22Rv1 (cell line): ENCODE measurements at regions not wholly inside any gene's neighbourhood (a gene's known extent, or its start where the extent isn't known, plus 50 kb on each side); places are given as distances from the start of the nearest gene placed in this dataset.

Experiments
- ZFX ChIP-seq: fragments of 450-650 bp; IDR thresholded peaks from 2 replicates; pipeline ENCODE4 v1.6.1; 2017; ENCODE audit warnings: antibody characterized with exemption, borderline replicate concordance
- TF ChIP-seq, protein P1 (sequence below): fragments of 450-650 bp; IDR thresholded peaks from 2 replicates; pipeline ENCODE4 v1.5.1; 2017; ENCODE audit warnings: mild to moderate bottlenecking

DNA sequence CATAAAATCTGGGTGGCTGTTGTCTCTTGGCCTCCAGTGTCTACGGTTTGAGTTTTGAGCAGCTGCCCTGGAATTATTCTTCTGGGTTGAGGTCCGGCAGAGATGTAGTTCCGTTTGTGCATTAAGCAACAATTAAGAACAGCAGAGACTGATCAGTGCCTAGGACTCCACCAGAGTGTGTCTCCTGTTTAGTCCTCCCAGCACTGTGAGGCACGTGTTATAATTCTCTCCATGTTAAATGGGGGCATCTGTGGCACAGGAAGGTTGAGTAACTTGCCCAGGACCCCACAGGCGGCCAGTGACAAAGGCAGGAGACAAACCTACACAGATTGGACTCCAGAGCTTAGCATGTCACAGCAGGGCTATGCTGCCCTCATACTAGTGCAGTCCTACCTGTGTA, 225.1 kb downstream of the CBLN1 start:
- TF ChIP-seq, protein P1, sequence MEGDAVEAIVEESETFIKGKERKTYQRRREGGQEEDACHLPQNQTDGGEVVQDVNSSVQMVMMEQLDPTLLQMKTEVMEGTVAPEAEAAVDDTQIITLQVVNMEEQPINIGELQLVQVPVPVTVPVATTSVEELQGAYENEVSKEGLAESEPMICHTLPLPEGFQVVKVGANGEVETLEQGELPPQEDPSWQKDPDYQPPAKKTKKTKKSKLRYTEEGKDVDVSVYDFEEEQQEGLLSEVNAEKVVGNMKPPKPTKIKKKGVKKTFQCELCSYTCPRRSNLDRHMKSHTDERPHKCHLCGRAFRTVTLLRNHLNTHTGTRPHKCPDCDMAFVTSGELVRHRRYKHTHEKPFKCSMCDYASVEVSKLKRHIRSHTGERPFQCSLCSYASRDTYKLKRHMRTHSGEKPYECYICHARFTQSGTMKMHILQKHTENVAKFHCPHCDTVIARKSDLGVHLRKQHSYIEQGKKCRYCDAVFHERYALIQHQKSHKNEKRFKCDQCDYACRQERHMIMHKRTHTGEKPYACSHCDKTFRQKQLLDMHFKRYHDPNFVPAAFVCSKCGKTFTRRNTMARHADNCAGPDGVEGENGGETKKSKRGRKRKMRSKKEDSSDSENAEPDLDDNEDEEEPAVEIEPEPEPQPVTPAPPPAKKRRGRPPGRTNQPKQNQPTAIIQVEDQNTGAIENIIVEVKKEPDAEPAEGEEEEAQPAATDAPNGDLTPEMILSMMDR: no peak
- no peak for TF ChIP-seq ZFX
